PC-9 (cell line): ENCODE measurements at regions not wholly inside any gene's neighbourhood (a gene's known extent, or its start where the extent isn't known, plus 50 kb on each side); places are given as distances from the start of the nearest gene placed in this dataset.
A peak's percentile ranks its signal among the peaks of the same experiment; 100 is the strongest.
"Not testable (repeated sequence)": the region's sequence is repeated elsewhere in the genome, so short reads cannot be mapped to it uniquely, and the experiment has no call there.

Experiments used
- BruUV-seq: library from RNA; stranded (reverse); fragments of 400-500 nt; replicated peaks from 2 replicates; lab custom pipeline; 2021; lab: Mats Ljungman, UMichigan
- CTCF ChIA-PET: fragments of 300-600 bp; sonication (Branson Sonifier 250); formaldehyde crosslinking; loops from one replicate; lab custom pipeline; 2022; ENCODE audit warnings: antibody characterized with exemption; lab: Charles Lee
- POLR2A ChIA-PET: fragments of 300-600 bp; sonication (Branson Sonifier 250); formaldehyde crosslinking; loops from one replicate; lab custom pipeline; 2022; ENCODE audit warnings: antibody characterized with exemption; ENCODE audit not compliant: unreplicated experiment; lab: Charles Lee
- DNase-seq, 2 experiments: peaks; one replicate each; pipeline versions ENCODE4 v3.0.0 to v3.0.0-alpha.2; 2015 to 2022; ENCODE audit warnings: mixed read lengths in 1 of 2
- H2AFZ ChIP-seq: fragments of 200-600 bp; sonication (generic); 2 replicates; pipeline ENCODE4 v1.8.1; 2017; ENCODE audit warnings: antibody characterized with exemption
- H3F3A ChIP-seq: fragments of 200-600 bp; sonication (generic); 2 replicates; pipeline ENCODE4 v1.8.1; 2017; ENCODE audit warnings: antibody characterized with exemption, mild to moderate bottlenecking, low read depth; ENCODE audit not compliant: insufficient read depth
- H3K27ac ChIP-seq: fragments of 200-600 bp; sonication (generic); 2 replicates; pipeline ENCODE4 v1.6.1; 2016; ENCODE audit warnings: mixed run types
- H3K27me3 ChIP-seq: fragments of 200-600 bp; sonication (generic); 2 replicates; pipeline ENCODE4 v1.6.1; 2016; ENCODE audit warnings: low read depth, mixed run types; ENCODE audit not compliant: insufficient read depth
- H3K36me3 ChIP-seq: fragments of 200-600 bp; sonication (generic); 2 replicates; pipeline ENCODE4 v1.6.1; 2016; ENCODE audit warnings: low read depth, mixed run types
- H3K4me1 ChIP-seq: fragments of 200-600 bp; sonication (generic); replicated peaks from 2 replicates; pipeline ENCODE4 v1.6.1; 2016; ENCODE audit warnings: mixed run types; ENCODE audit not compliant: insufficient read depth
- H3K4me2 ChIP-seq: fragments of 200-600 bp; sonication (generic); 2 replicates; pipeline ENCODE4 v1.6.1; 2017; ENCODE audit warnings: mixed run types
- H3K4me3 ChIP-seq: fragments of 200-600 bp; sonication (generic); 2 replicates; pipeline ENCODE4 v1.6.1; 2016; ENCODE audit warnings: mixed run types
- H3K79me2 ChIP-seq: fragments of 200-600 bp; sonication (generic); 2 replicates; pipeline ENCODE4 v1.6.1; 2017; ENCODE audit warnings: low read depth, mixed run types
- H3K9me2 ChIP-seq: fragments of 200-600 bp; sonication (generic); 2 replicates; pipeline ENCODE4 v1.8.1; 2017; ENCODE audit warnings: mild to moderate bottlenecking; ENCODE audit not compliant: insufficient read depth
- H3K9me3 ChIP-seq: fragments of 200-600 bp; sonication (generic); 2 replicates; pipeline ENCODE4 v1.8.1; 2016; ENCODE audit warnings: low read depth; ENCODE audit not compliant: insufficient read depth
- H4K20me1 ChIP-seq: fragments of 200-600 bp; sonication (generic); 2 replicates; pipeline ENCODE4 v1.8.1; 2017; ENCODE audit not compliant: insufficient read depth
- EZH2 ChIP-seq: fragments of 200-600 bp; sonication (generic); IDR thresholded peaks from 2 replicates; pipeline ENCODE4 v1.8.0; 2017; ENCODE audit warnings: antibody characterized with exemption, low read depth
- intact Hi-C: fragments of 100-400 bp; cut with micrococcal nuclease; formaldehyde crosslinking; loops from one replicate; pipeline ENCODE4 v1.10.0; 2022; ENCODE audit not compliant: unreplicated experiment
- TF ChIP-seq, protein P1 (sequence below): fragments of 200-600 bp; sonication (generic); conservative IDR thresholded peaks from 2 replicates; pipeline ENCODE4 v1.6.1; 2017; ENCODE audit warnings: mixed run types, antibody characterized with exemption, mild to moderate bottlenecking, moderate library complexity

DNA sequence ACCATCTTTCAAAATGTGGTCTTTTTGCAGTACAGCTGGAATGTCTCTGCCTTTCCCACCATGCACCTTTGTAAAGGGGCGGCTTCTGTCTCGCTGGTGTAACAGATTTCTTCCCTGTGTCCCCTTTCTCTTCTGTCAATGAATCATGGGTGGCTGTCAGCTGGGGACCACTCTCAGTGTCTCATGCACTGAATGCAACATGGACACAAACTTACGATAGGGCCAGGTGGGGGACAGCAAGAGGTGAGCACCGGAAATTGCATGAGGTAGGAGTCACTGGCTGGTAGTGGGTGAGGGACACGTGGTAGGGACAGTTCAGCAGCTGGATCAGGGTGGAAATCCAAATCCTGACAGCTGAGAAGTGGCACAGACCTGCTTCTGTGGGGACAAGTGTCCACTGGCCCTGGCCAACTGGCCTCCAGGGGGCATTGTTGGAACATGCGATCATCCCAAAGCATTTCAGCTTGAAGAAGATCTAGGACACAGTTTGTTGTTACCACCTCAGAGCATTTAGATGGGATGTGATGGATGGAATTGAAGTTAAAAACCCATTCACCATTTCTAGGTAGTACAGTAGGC lies 1383.5 kb downstream of the CDH12 start:
- H3K9me3 ChIP-seq, H3K36me3 ChIP-seq, H3K4me1 ChIP-seq, H3K27ac ChIP-seq, H3K4me3 ChIP-seq, H4K20me1 ChIP-seq, H3K79me2 ChIP-seq, H3K4me2 ChIP-seq, POLR2A ChIA-PET, H3K27me3 ChIP-seq, H3F3A ChIP-seq, CTCF ChIA-PET, H3K9me2 ChIP-seq, H2AFZ ChIP-seq, BruUV-seq: not testable (repeated sequence)
- intact Hi-C loops: loop anchor here (1.0 kb wide), 1 partner anchor 334 kb away; no protein-coding TSS in a partner anchor
- peak; percentile 37 to 66 for DNase-seq
- TF ChIP-seq, protein P1, sequence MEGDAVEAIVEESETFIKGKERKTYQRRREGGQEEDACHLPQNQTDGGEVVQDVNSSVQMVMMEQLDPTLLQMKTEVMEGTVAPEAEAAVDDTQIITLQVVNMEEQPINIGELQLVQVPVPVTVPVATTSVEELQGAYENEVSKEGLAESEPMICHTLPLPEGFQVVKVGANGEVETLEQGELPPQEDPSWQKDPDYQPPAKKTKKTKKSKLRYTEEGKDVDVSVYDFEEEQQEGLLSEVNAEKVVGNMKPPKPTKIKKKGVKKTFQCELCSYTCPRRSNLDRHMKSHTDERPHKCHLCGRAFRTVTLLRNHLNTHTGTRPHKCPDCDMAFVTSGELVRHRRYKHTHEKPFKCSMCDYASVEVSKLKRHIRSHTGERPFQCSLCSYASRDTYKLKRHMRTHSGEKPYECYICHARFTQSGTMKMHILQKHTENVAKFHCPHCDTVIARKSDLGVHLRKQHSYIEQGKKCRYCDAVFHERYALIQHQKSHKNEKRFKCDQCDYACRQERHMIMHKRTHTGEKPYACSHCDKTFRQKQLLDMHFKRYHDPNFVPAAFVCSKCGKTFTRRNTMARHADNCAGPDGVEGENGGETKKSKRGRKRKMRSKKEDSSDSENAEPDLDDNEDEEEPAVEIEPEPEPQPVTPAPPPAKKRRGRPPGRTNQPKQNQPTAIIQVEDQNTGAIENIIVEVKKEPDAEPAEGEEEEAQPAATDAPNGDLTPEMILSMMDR: peak; percentile 55

DNA sequence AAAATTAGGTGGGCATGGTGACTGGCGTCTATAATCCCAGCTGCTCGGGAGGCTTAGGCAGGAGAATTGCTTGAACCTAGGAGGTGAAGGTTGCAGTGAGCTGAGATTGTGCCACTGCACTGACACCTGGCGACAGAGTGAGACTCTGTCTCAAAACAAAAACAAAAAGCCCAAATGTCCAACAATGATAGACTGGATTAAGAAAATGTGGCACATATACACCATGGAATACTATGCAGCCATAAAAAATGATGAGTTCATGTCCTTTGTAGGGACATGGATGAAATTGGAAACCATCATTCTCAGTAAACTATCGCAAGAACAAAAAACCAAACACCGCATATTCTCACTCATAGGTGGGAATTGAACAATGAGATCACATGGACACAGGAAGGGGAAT lies 1385.6 kb downstream of the CDH12 start:
- H3K4me1 ChIP-seq, H2AFZ ChIP-seq, BruUV-seq, CTCF ChIA-PET, DNase-seq, H3K27ac ChIP-seq, intact Hi-C loops, POLR2A ChIA-PET, H3K36me3 ChIP-seq, H3K27me3 ChIP-seq, H3K79me2 ChIP-seq, H3K9me3 ChIP-seq, H4K20me1 ChIP-seq, H3K4me3 ChIP-seq, H3K9me2 ChIP-seq, H3K4me2 ChIP-seq, H3F3A ChIP-seq: not testable (repeated sequence)

DNA sequence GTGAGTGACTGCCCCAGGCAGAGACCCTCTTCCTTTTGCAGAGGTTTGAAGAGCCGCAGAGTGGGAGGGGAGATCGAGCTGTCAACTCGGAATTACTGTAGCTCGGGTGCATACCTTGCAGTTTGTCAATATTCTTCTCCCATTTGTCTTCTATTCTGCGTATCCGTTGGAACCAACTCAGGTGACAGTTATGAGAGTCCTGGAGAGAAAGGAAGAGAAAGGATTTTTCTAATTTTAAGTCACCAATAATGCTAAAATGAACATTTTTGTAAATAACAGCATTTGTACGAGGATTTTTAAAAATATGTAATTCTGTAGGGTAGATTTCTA lies 1393.4 kb downstream of the CDH12 start:
- H3K4me3 ChIP-seq: peak overlapping the region; percentile 66
- TSS peak; percentile 50 for BruUV-seq
- H3K27me3 ChIP-seq, POLR2A ChIA-PET, H3K27ac ChIP-seq, DNase-seq, H3K79me2 ChIP-seq, H3K36me3 ChIP-seq, H3F3A ChIP-seq, H3K9me2 ChIP-seq, H3K9me3 ChIP-seq, H4K20me1 ChIP-seq, H3K4me1 ChIP-seq: not testable (repeated sequence)
- H2AFZ ChIP-seq: peak overlapping the region; percentile 95
- CTCF ChIA-PET: interaction anchor here (0.6 to 0.7 kb wide), 8 partner anchors 9 to 1614 kb away, joined by 3 to 11 read pairs (median 6); no protein-coding TSS in a partner anchor
- intact Hi-C loops: loop anchor here (2.0 kb wide), 1 partner anchor 487 kb away; no protein-coding TSS in a partner anchor
- H3K4me2 ChIP-seq: peak overlapping the region; percentile 73

DNA sequence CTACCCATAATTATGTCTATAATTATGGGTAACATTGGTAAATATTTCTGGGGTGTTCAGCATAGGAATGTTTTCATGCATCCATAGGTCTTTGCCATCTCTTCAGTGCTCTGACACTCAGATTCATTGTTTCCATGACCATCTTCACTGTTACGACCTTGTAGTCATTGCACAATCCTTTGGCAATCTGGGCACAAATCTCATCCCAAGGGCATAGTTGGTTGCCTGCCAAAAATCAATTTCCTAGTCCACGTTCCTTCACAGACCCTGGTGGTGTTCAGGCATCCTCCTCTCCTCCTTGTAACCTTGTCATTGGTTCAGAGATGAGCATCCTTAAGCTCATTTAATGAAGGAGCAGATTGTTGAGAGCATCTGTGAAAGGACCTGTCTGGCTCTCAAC lies 1400.7 kb downstream of the CDH12 start:
- Histone ChIP-seq H3K9me3 (no peaks in the 10 kb centered on the region), H3K79me2 (no peaks in the 10 kb centered on the region), H3K4me2 (no peak overlapping the region), H3K4me3 (no peak overlapping the region), H3K36me3 (no peaks in the 10 kb centered on the region), H2AFZ (no peak overlapping the region), H3F3A (no peaks in the 10 kb centered on the region), H3K9me2 (no peaks in the 10 kb centered on the region), H3K27ac (no peak overlapping the region), H4K20me1 (no peaks in the 10 kb centered on the region), H3K4me1 (no peaks in the 10 kb centered on the region), H3K27me3 (no peaks in the 10 kb centered on the region)
- intact Hi-C loops: no loop called here
- no TSS peak for BruUV-seq
- ChIA-PET CTCF (no interaction called here), POLR2A (no interaction called here)
- no peak for DNase-seq
- TF ChIP-seq EZH2: no peak
- TF ChIP-seq, protein P1: no peak
